HG03159 (cell line): ENCODE measurements at regions not wholly inside any gene's neighbourhood (a gene's known extent, or its start where the extent isn't known, plus 50 kb on each side); places are given as distances from the start of the nearest gene placed in this dataset.

Experiments
- ATAC-seq: cut with Tn5 transposase; IDR thresholded peaks from one replicate; pipeline ENCODE4 v1.9.1; 2021; ENCODE audit warnings: mild to moderate bottlenecking, moderate library complexity; ENCODE audit not compliant: unreplicated experiment

DNA sequence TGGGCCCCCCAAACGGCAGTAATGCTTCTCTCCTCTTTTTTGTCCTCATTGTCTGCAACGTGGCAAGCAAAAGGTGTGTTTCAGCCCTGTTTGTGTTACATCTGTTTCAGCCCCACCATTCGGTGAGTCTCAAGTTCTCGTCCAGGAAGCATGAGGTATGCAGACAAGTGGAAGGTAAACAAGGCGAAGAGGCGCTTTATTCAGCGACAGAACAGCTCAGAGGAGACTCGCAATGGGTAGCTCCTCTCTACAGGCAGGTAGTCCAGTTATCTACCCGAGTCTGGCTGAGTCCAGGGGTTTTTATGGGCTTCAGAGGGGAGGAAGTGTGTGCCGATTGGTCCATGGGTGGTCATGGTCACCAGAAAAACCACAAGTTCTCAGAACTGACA lies 733.4 kb upstream of the CDH7 start:
- no peak for ATAC-seq

DNA sequence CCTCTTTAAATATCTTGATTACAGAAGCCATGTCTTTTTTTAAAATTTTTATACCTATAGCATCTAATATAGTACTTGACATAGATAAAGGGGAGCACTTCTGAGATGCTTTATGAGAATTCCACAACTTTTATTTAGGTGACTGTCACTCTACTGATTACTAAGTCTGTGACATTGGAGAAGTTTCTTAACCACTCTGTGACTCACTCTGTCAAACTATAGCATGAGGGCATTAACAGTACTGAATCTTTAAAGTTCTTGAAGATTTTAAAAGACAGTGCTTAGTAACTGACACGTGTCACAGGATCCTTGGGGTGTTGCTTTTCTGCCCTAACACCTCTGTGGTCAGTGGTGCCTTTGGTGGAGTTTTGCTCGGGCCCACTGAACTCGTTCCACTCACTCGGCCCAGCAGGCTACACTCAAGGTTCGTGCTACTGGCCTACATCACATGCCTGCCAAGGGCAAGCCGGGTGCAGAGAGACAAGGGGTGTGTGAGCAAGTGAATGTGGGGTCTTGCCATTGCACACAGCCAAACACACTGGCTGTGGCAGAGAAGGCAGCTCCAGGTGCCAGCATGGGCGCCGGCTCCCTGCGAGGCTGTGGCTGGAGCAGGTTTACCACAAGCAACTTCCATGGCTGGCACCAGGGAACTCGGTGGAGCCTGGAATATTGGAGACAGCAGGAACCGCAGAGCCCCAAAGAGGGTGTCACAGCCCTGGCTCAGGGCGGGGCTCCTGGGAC lies 734.0 kb upstream of the CDH7 start:
- ATAC-seq = no peak

DNA sequence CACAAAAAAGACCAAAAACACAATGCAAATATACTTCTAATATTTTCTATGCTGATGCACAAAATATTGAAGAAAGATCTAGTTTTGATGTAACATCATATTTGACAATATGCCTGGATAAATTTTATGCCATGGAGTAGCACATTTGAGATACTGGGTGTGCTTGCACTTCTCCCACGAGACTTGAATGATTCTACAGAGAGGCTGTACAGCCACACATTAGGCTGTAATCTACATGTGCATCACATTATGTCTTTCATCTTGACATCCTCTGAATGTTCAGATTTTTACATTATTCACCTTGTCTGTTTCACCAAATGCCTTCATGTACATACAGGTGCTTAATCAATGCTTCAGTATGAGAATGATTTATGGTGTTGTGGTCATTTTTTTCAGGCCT lies 756.4 kb upstream of the CDH7 start:
- no peak for ATAC-seq

DNA sequence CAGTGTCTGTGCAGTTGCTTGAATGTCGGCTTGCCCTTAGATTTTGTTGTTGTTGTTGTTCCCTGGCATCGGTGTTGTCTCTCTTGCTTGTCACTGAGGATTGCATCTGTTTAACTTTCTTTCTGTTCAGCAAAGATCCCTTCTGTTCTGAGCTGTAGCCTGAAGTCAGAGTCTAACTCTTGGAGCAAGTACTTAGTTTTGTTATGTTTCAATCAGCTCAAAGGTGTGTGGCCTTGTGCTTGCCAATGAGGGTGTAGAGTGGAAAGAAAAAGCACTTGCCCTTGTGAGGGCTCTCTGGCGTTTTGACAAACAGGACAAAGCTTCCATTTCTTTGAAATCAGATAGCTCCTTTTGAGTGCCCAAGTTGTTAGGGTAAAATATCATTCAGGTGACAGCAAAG lies 757.1 kb upstream of the CDH7 start:
- no peak for ATAC-seq

DNA sequence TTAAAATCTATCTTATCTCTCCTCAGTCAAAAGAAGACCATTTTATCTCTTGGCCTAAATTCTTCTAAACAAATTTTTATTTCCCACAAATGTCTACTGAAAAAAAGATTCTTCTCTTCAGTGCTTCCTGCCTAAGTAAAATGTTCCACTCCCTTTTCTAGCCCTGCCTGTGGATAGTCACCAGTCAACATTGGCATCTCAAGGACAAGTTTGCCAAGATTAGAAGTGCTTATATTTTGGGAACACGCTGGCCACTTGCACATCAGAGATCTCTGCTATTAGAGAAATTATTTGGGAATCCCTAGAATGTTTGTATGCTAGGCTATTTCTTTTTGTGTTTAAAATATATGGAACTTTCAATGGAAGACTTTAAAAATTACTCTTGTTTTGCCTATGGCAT lies 758.2 kb upstream of the CDH7 start:
- no peak for ATAC-seq

DNA sequence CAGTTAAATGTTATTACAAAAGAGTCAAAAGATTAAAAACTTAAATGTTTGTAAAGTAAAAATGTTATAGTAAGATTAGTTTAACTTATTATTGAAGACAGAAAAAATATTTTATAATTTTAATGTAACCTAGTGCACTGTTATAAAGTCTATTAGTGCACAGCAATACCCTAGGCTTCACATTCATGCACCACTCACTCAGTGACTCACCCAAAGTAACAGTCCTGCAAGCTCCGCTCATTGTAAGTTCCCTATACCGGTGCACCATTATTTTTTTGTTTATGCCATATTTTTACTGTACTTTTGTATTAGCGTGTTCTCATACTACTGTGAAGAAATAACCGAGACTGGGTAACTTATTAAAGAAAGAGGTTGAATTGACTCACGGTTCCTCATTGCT lies 759.7 kb upstream of the CDH7 start:
- no peak for ATAC-seq

DNA sequence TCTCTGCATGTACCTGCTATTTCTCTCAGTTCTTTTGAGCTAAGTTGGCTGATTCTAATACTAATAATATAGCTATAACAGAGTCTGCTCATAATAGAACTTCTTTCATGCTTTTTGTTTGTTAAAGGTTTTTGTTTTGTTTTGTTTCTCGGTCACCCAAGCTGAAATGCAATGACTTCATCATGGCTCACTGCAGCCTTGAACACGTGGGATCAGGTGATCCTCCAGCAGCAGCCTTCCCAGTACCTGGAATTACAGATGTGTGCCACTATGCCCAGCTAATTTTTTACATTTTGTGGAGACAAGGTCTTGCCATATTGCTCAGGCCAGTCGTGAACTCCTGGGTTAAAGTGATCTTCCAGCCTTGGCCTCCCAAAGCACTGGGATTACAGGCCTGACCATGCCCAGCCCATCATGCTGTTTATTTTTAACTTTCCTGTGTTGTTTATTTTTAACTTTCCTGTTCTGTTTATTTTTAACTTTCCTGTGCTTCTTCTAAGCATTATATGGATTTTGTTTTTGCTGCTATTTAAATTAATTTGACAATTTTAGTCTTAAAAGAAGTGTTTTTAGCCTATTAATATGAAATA lies 763.8 kb upstream of the CDH7 start:
- no peak for ATAC-seq

DNA sequence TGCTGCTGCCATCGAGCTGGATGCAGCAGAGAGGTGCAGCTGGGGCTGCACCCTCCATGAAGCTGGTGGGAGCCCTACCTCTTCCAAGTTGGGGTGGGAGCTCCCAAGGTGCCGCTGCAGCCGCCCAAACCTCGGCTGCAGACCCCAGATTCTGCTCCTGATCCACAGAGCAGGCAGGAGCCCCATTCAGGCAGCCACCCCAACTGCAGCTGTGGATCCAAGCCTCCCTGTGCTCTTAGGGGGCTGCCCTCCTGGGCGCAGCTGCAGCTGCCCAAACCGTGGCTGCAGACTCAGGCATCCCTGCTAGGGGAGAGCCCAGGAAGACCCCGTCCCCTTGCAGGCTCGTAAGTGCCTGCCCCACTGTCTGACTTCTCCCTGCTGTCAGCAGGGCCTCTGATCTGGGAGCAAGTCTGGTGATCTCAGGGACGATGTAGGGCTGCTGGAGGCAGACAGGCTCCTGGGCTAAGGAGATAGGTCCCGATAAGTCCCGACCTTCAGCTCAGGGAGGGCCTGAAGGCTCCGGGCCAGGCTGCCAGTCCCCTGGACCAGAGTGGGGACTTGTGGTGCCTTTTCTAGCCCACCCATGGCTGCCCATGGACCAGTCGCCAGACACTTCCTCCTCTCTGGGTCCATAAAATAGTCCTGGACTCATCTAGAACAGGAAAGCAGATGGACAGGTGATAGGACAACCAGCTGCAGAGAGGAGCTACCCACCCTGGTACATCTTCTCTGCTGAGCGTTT lies 767.1 kb upstream of the CDH7 start:
- ATAC-seq = no peak

DNA sequence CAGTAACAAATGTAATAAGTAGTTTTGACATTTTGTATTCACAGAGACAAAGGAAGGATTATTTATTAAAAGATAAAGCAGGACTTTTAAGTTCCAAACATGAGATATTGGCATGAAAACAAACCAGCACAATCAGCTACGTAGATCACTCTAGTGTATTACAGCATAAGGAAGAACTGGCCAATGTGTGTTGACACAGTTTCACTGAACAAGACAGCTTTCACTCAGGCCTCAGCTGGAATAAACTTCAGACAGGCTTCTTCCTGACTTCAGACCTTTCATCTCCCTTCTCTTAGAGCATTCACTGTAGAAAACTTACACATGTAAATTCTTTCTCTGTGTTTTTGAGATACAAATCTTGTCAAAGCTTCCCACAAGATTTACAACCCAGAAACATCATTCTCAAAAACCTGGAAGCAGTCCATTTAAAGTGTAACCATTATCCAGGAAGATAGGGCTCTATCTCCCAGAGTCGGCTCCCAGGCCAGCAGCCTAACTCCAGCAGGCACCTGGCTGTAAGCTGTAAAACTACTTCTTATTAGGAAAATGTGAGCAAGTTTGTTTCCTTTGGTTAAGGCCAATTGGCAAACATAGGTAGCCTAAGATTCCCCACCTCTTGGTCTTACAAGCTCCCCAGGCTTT lies 768.3 kb upstream of the CDH7 start:
- no peak for ATAC-seq

DNA sequence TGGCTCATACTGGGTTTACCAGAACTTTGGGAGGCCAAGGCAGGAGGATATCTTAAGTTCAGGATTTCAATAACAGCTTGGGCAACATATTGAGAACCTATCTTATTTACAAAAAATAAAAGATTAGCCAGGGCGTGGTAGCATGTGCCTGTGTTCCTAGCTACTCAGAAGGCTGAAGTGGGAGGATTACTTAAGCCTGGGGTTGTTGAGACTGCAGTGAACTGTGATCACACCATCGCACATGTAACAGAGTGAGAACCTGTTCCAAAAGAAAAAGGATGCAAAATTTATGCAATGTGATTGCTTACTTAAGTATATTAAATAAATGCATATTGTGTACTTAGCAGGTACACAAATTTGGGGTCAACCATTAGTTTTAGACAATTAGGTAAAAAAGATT lies 768.9 kb upstream of the CDH7 start:
- ATAC-seq = no peak

DNA sequence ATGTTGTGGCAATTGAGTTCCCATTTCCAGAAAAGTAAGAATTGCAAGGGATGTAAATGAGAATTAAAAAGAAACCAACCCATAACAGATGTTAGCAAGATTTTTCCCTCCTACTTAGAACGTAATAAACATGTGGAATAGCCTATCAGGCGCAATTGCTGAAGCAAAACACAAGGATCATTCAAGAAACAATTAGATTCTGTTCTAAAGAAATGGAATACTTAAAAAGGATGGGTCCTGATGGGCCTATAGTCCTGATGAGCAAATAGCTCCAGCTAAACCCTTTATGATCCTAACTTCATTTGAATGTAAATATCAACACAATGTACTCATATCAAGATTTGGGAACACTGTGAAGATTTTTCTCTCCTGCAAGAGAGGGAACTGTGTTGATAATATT lies 771.0 kb upstream of the CDH7 start:
- no peak for ATAC-seq

DNA sequence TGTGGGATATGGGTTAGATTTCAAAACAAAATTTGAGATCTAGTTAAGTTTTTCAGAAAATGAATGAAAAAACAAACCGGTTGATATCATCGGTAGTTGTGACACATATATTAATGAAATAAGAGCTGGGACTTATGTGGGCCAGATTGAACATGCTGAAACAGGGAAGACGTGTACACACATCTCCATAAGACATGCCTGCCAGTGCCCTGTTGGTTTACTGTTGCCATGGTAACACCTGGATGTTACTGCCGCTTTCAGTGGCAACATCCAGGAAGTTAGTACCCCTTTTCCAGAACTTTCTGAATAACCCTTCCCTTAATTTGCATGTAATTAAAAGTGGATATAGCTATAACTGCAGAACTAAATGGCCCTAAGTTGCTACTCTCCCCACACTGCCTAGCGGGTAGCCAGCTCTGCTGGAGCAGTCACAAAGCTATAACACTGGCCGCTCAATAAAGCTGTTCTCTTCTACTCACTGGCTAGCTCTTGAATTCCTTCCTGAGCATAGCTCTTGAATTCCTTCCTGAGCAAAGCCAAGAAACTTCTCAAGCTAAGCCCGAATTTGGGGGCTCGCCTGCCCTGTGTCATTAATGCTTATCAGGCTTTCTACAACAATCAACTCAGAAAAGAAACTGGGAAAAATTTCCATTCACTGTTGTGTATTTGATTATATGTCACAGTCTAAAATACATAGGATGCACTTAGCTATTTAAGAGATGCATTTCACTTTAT lies 776.3 kb upstream of the CDH7 start:
- no peak for ATAC-seq

DNA sequence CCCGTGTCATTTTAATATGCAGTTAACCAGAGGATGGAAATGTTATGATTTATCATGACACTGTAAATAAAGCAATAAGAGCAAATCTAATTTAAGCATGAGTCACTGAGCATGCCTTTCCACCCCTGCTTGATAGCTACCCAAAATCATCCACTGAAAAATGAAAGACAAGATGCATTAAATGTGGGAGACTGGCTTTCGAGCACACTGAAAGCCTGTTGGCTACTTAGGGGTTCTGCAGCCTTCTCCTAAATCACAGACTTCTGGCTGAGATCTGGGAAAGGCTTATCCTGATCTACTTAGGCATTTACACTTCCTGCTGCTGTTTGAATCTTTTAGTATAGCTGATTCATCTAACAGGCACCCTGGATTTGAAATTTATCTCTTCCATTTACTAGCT lies 778.3 kb upstream of the CDH7 start:
- no peak for ATAC-seq

DNA sequence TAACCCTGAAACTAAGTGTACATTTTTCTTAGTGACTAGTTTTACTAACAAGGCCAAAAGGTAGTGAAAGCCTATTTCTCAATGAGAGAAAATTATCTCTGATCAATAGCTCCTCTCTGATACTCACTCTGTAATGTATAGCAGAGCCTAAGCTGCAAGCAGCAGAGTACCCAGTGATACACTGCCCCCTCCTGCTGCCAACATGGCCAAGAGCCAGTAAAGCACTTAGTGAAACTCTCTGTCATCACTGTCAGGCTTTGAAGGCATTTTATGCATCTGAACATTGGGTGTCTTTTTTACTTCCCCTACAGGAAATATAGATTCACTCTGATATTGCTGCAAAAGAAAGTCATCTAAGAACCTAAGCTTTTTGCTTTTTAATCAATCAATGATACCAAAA lies 784.1 kb upstream of the CDH7 start:
- ATAC-seq = no peak

DNA sequence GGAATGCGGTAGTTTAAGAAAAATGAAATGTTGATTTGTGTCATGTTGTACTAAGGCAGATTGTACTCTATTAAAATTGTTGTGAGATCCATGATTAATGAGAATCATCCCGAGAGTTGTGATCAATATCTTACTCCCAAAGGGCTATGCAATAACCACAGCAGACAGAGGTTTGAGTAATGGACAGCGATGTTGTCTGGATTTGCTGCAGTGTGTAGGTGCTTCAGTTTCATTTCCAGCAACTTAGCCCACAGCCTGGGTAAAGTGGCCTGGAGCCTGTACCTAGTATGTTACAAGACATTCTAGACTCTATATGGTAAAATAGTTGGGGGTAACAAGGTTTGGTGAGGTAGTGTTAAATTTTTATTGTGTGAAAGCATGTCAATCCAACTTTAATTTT lies 794.3 kb upstream of the CDH7 start:
- ATAC-seq = no peak

DNA sequence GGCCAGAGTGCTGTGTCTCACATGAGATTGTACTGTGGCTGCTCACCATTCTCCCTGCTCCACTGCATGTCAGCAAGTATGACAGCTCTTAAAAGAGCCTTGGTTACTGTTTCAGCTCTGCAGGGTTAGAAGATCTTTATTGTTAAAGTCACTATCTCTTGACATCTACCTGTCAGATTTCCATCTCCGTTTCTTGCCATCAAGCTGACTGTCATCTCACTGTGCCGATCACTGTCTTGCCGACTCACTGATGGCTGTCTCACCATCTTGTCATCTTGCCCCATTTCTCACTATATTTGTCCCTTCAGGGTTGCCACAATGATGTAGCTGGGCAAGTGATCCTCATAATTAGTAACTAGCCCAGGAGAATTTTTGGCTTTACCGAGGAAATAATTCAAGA lies 800.9 kb upstream of the CDH7 start:
- ATAC-seq = no peak

DNA sequence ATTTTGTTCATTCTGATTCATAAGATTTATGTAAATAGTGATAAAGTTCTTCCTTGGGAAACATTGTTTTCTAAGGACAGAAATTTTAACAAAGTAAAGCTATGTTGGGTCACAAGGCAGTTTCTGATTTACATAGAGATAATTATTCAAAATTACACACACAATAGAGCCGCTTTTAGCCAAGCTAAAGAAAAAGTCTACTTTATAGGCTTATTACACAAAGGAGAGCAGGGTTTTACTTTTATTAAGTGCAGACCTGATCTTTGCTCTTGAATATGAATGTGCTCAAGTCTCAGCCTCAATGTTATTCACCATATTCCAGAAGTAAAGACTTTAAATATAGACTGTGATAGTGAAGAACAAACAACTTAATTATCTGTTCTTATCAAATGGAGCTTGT lies 787.8 kb upstream of the LINC00305 start:
- no peak for ATAC-seq

DNA sequence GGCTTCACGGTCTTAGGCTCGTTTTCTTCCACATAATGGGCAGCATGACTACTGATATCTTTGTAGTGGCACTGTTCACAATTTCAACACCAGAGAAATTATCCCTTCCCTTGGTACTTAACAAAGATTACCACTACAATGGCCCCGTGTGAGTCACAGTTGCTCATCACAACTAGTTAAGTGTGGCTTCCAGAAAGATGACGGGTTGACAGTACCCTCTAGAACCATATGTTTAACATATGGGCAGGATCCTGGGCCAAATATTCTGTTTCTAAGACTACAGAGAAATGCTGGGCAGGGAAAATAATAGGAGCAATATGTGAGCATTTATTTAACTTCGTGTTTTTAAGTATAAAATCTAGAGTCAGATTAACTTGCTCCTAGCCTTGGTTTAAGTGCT lies 780.1 kb upstream of the LINC00305 start:
- ATAC-seq = no peak

DNA sequence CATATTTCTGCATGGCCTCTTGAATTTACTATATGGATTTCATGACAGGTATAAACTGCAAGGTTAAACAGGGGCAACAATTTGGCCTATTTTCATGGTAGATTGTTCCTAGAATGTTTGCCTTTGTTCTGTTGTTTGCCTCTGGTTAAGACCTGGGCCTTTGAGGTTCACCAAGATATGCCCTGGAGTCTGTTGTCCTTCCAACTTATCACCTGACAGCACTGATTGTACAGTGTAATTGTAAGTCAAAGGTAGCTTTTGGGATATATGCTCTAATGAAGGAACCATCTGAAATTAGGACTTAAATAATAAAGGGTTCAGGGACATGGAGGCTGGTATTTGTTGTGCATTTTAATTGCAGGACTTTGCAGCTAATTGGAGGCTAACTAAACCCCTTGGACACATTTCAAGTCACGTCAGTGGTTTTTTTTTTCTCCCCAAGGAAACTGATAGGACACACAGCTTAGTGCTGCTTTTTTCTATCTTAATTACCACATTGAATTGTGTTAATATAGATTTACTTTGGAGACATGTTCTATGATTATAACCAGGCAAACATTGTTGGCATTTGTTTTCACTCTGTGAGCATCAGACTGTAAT lies 771.2 kb upstream of the LINC00305 start:
- ATAC-seq = no peak

DNA sequence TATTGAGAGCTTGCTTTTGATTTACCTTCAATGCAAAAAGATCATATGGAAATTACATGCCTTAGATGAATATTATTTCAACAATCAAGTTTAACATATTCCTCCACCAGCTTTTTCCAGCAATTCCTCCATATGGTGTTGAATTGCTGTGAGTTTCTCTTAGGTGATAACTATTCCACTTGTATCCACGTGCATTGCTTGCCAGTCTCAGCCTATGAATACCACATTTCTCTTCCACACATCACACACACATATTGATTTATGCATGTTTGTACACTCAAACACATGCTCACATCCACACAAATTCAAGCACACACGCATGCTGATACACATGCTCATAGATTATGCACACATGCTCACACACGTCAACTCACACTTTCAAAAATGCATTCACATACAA lies 770.0 kb upstream of the LINC00305 start:
- ATAC-seq = no peak

DNA sequence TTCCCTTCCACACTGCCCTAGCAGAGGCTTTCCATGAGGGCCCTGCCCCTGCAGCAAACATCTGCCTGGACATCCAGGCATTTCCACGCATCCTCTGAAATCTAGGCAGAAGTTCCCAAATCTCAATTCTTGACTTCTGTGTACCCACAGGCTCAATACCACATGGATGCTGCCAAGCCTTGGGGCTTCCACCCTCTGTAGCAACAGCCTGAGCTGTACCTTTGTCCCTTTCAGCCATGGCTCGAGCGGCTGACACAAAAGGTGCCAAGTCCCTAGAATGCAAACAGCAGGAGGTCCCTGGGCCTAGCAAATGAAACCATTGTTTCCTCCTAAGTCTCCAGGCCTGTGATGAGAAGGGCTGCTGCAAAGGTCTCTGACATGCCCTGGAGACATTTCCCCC lies 744.5 kb upstream of the LINC00305 start:
- no peak for ATAC-seq
